SK-N-SH treated with all-trans-retinoic acid at 6 μM for 48 hours (cell line): ENCODE measurements at regions not wholly inside any gene's neighbourhood (a gene's known extent, or its start where the extent isn't known, plus 50 kb on each side); places are given as distances from the start of the nearest gene placed in this dataset.

Experiments used
- TCF4 ChIP-seq: fragments of 250-450 bp; sonication (Bioruptor Pico); IDR thresholded peaks from 2 replicates; pipeline ENCODE4 v1.8.0; 2021; ENCODE audit warnings: mild to moderate bottlenecking, moderate library complexity, borderline replicate concordance
- TOX ChIP-seq: fragments of 250-450 bp; sonication (Bioruptor Pico); IDR thresholded peaks from 2 replicates; pipeline ENCODE4 v1.8.0; 2021; ENCODE audit warnings: mild to moderate bottlenecking, moderate library complexity, borderline replicate concordance
- ZC3H10 ChIP-seq: fragments of 250-450 bp; sonication (Bioruptor Pico); IDR thresholded peaks from 2 replicates; pipeline ENCODE4 v1.5.1; 2021; ENCODE audit warnings: mild to moderate bottlenecking, moderate library complexity
- ZFP3 ChIP-seq: fragments of 250-450 bp; sonication (Bioruptor Pico); IDR thresholded peaks from 2 replicates; pipeline ENCODE4 v1.5.0; 2020; ENCODE audit warnings: mild to moderate bottlenecking, moderate library complexity
- ZFP30 ChIP-seq: fragments of 450-650 bp; formaldehyde crosslinking; IDR thresholded peaks from 2 replicates; pipeline ENCODE4 v1.5.0; 2022; ENCODE audit warnings: mild to moderate bottlenecking, moderate library complexity
- ZNF565 ChIP-seq: fragments of 450-650 bp; formaldehyde crosslinking; conservative IDR thresholded peaks from 2 replicates; pipeline ENCODE4 v1.5.0; 2020; ENCODE audit warnings: low read depth, mild to moderate bottlenecking, moderate library complexity
- TF ChIP-seq, protein P1 (sequence below): fragments of 250-450 bp; sonication (Bioruptor Pico); IDR thresholded peaks from 2 replicates; pipeline ENCODE4 v1.8.0; 2020; ENCODE audit warnings: mild to moderate bottlenecking, moderate library complexity, borderline replicate concordance
- TF ChIP-seq, protein P2 (sequence below): fragments of 250-450 bp; sonication (Bioruptor Pico); IDR thresholded peaks from 2 replicates; pipeline ENCODE4 v1.8.0; 2021; ENCODE audit warnings: low read depth, mild to moderate bottlenecking, moderate library complexity, borderline replicate concordance

DNA sequence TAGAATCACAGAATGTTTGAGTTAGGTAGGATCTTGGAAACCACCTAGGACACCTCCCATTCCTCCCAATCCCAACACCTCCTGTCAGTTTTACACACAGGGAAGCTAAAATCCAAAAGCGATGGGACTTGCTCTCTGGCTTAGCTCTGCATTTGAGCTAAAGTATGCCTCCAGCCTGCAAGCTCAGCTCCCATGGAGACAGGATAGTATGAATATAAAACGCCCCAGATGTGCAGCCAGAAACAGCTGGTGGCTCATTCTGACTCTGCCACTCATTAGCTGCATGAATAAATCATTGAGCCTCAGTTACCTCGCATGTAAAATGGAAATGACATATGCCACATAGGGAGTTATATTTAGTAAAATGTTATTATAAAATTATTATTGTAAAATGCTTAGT is 336.0 kb downstream of the SUCLA2 start:
- TF ChIP-seq, protein P1, sequence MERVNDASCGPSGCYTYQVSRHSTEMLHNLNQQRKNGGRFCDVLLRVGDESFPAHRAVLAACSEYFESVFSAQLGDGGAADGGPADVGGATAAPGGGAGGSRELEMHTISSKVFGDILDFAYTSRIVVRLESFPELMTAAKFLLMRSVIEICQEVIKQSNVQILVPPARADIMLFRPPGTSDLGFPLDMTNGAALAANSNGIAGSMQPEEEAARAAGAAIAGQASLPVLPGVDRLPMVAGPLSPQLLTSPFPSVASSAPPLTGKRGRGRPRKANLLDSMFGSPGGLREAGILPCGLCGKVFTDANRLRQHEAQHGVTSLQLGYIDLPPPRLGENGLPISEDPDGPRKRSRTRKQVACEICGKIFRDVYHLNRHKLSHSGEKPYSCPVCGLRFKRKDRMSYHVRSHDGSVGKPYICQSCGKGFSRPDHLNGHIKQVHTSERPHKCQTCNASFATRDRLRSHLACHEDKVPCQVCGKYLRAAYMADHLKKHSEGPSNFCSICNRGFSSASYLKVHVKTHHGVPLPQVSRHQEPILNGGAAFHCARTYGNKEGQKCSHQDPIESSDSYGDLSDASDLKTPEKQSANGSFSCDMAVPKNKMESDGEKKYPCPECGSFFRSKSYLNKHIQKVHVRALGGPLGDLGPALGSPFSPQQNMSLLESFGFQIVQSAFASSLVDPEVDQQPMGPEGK, result no peak
- TF ChIP-seq, protein P2, sequence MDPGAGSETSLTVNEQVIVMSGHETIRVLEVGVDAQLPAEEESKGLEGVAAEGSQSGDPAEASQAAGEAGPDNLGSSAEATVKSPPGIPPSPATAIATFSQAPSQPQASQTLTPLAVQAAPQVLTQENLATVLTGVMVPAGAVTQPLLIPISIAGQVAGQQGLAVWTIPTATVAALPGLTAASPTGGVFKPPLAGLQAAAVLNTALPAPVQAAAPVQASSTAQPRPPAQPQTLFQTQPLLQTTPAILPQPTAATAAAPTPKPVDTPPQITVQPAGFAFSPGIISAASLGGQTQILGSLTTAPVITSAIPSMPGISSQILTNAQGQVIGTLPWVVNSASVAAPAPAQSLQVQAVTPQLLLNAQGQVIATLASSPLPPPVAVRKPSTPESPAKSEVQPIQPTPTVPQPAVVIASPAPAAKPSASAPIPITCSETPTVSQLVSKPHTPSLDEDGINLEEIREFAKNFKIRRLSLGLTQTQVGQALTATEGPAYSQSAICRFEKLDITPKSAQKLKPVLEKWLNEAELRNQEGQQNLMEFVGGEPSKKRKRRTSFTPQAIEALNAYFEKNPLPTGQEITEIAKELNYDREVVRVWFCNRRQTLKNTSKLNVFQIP, result no peak
- TF ChIP-seq ZFP30 (CRISPR knock-in tag), result no peak
- TF ChIP-seq ZFP3 (CRISPR knock-in tag), result no peak
- no peak for TF ChIP-seq ZNF565 (CRISPR knock-in tag)
- TF ChIP-seq TCF4 (CRISPR knock-in tag), result no peak
- TF ChIP-seq TOX (CRISPR knock-in tag), result no peak
- TF ChIP-seq ZC3H10 (CRISPR knock-in tag), result no peak
